GM18951 (cell line): ENCODE measurements at regions not wholly inside any gene's neighbourhood (a gene's known extent, or its start where the extent isn't known, plus 50 kb on each side); places are given as distances from the start of the nearest gene placed in this dataset.
"Not testable (repeated sequence)": the region's sequence is repeated elsewhere in the genome, so short reads cannot be mapped to it uniquely, and the experiment has no call there.

Experiments
- POLR2A ChIP-seq: IDR thresholded peaks from 4 replicates; pipeline ENCODE4 v1.6.1; 2011; ENCODE audit warnings: mild to moderate bottlenecking; ENCODE audit not compliant: insufficient read length, insufficient read depth; ENCODE audit errors: extremely low read depth
- in situ Hi-C: fragments of 300-500 bp; cut with MboI; formaldehyde crosslinking; loops from one replicate; pipeline ENCODE4 v1.12.0; 2022; ENCODE audit warnings: low sequenced_read_pairs, mixed read lengths, inconsistent platforms; ENCODE audit not compliant: unreplicated experiment

GRCh38 chr15:31607656-31608055 is 281.0 kb downstream of the KLF13 start:
- TF ChIP-seq POLR2A, result no peak
- in situ Hi-C loops, result no loop called here

- TF ChIP-seq POLR2A, result no peak
- in situ Hi-C loops, result no loop called here
Measured at GRCh38 chr15:31609258-31609681, 282.6 kb downstream of the KLF13 start.

GRCh38 chr15:31609906-31610305 is 283.3 kb downstream of the KLF13 start:
- in situ Hi-C loops, result no loop called here
- no peak for TF ChIP-seq POLR2A

GRCh38 chr15:31615643-31616415 is 289.2 kb downstream of the KLF13 start:
- in situ Hi-C loops, result no loop called here
- no peak for TF ChIP-seq POLR2A

GRCh38 chr15:31623297-31623696 is 296.7 kb downstream of the KLF13 start:
- in situ Hi-C loops, result not testable (repeated sequence)

- in situ Hi-C loops, result not testable (repeated sequence)
Measured at GRCh38 chr15:31624115-31624514, 297.5 kb downstream of the KLF13 start.

GRCh38 chr15:31635715-31636114 is 309.1 kb downstream of the KLF13 start:
- in situ Hi-C loops, result not testable (repeated sequence)

GRCh38 chr15:31636911-31637310 is 310.3 kb downstream of the KLF13 start:
- in situ Hi-C loops, result not testable (repeated sequence)

- in situ Hi-C loops, result not testable (repeated sequence)
Measured at GRCh38 chr15:31643955-31644354, 317.3 kb downstream of the KLF13 start.

- in situ Hi-C loops, result not testable (repeated sequence)
Measured at GRCh38 chr15:31644761-31645160, 318.1 kb downstream of the KLF13 start.

GRCh38 chr15:31647337-31647826 is 320.7 kb downstream of the KLF13 start:
- in situ Hi-C loops, result not testable (repeated sequence)

- in situ Hi-C loops, result loop anchor here (10.0 kb wide), 1 partner anchor 895 kb away; no protein-coding TSS in a partner anchor
Measured at GRCh38 chr15:31649634-31650033, 323.0 kb downstream of the KLF13 start.

- in situ Hi-C loops, result loop anchor here (10.0 kb wide), 1 partner anchor 895 kb away; no protein-coding TSS in a partner anchor
Measured at GRCh38 chr15:31650055-31650701, 323.5 kb downstream of the KLF13 start.

GRCh38 chr15:31656915-31657314 is 330.3 kb downstream of the KLF13 start:
- in situ Hi-C loops, result loop anchor here (10.0 kb wide), 1 partner anchor 902 kb away; no protein-coding TSS in a partner anchor

- in situ Hi-C loops, result no loop called here
- TF ChIP-seq POLR2A, result no peak
Measured at GRCh38 chr15:31660816-31661215, 334.2 kb downstream of the KLF13 start.

- in situ Hi-C loops, result not testable (repeated sequence)
Measured at GRCh38 chr15:31665732-31666131, 339.1 kb downstream of the KLF13 start.

GRCh38 chr15:31669158-31669908 is 342.7 kb downstream of the KLF13 start:
- in situ Hi-C loops, result not testable (repeated sequence)

- in situ Hi-C loops, result not testable (repeated sequence)
Measured at GRCh38 chr15:31673263-31673662, 346.6 kb downstream of the KLF13 start.

- in situ Hi-C loops, result not testable (repeated sequence)
Measured at GRCh38 chr15:31681529-31682259, 348.6 kb upstream of the CHRNA7 start.
